ENCODE measurements at regions not wholly inside any gene's neighbourhood (a gene's known extent, or its start where the extent isn't known, plus 50 kb on each side); places are given as distances from the start of the nearest gene placed in this dataset.

DNA sequence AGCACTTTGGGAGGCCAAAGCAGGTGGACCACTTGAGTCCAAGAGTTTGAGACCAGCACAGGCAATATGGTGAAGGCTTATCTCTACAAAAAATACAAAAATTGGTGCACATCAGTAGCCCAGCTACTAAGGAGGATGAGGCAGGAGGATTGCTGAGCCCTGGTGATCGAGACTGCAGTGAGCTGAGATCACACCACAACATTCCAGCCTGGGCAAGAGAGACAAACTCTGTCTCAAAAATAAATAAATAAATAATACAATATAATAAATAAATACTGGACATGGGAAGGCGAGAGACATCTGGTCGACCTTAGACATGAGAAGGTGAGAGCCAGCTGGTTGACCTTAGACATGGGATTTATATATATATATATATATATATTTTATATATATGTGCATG, 119.8 kb upstream of the SLC38A4 start:
- Mint-ChIP-seq H3K27ac (no peak overlapping the region), H3K27me3 (no peaks in the 10 kb centered on the region), H3K4me3 (no peak overlapping the region), H3K4me1 (ENCODE audit: low read depth) (no peaks in the 10 kb centered on the region), H3K9me3 (no peaks in the 10 kb centered on the region), H3K36me3 (ENCODE audit: low read depth) (no peaks in the 10 kb centered on the region)
- Histone ChIP-seq H3K4me3 (ENCODE audit: low read length) (no peak overlapping the region), H3K27me3 (ENCODE audit: control insufficient read depth in 1 of 2, insufficient read depth in 2 of 2, low read length in 2 of 2) (no peaks in the 10 kb centered on the region), H3K4me1 (ENCODE audit: insufficient read depth, low read length) (no peaks in the 10 kb centered on the region), H3K27ac (ENCODE audit: low read depth in 1 of 2, low read length in 2 of 2) (no peak overlapping the region), H3K9me3 (ENCODE audit: control insufficient read depth in 1 of 2, insufficient read depth in 1 of 2, low read length in 2 of 2) (no peaks in the 10 kb centered on the region), H3K36me3 (ENCODE audit: insufficient read depth, low read length) (no peaks in the 10 kb centered on the region)
- TF ChIP-seq, protein P1, sequence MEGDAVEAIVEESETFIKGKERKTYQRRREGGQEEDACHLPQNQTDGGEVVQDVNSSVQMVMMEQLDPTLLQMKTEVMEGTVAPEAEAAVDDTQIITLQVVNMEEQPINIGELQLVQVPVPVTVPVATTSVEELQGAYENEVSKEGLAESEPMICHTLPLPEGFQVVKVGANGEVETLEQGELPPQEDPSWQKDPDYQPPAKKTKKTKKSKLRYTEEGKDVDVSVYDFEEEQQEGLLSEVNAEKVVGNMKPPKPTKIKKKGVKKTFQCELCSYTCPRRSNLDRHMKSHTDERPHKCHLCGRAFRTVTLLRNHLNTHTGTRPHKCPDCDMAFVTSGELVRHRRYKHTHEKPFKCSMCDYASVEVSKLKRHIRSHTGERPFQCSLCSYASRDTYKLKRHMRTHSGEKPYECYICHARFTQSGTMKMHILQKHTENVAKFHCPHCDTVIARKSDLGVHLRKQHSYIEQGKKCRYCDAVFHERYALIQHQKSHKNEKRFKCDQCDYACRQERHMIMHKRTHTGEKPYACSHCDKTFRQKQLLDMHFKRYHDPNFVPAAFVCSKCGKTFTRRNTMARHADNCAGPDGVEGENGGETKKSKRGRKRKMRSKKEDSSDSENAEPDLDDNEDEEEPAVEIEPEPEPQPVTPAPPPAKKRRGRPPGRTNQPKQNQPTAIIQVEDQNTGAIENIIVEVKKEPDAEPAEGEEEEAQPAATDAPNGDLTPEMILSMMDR (IDR thresholded peaks at IDR 0.05), result no peak
- intact Hi-C loops (cut with DNase I, micrococcal nuclease), result no loop called here
- ChIA-PET CTCF (no interaction called here), POLR2A (no interaction called here)
- ATAC-seq (ENCODE audit: poor library complexity) (no peak), DNase-seq (no peak)

DNA sequence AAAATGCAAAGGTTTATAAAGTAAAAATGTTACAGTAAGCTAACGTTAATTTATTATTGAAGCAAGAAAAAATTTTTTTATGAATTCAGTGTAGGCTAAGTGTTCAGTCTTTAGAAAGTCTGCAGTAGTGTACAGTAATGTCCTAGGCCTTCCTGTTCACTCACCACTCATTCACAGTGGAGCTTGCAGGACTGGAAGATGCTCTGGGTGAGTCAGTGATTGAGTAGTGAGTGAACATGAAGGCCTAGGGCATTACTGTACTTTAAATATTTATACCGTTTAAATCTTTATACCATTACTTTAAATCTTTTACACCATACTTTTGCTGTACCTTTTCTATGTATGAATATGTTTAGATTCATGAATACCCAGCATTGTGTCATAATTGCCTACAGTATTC, 120.3 kb upstream of the SLC38A4 start:
- peaks cover 0 to under 1% of the 10 kb centered on the region in 2 experiments for H3K27me3 ChIP-seq (ENCODE audit: control insufficient read depth in 1 of 2, insufficient read depth in 2 of 2, low read length in 2 of 2)
- ATAC-seq (ENCODE audit: poor library complexity) (no peak), DNase-seq (no peak)
- TF ChIP-seq, protein P1 (IDR thresholded peaks at IDR 0.05), result no peak
- Mint-ChIP-seq H3K4me1 (ENCODE audit: low read depth) (no peaks in the 10 kb centered on the region), H3K4me3 (no peak overlapping the region), H3K9me3 (no peaks in the 10 kb centered on the region), H3K36me3 (ENCODE audit: low read depth) (no peaks in the 10 kb centered on the region), H3K27ac (no peak overlapping the region), H3K27me3 (no peaks in the 10 kb centered on the region)
- H3K4me3 ChIP-seq (ENCODE audit: low read length), result no peak overlapping the region
- ChIA-PET CTCF (no interaction called here), POLR2A (no interaction called here)
- no peaks in the 10 kb centered on the region for H3K4me1 ChIP-seq (ENCODE audit: insufficient read depth, low read length)
- intact Hi-C loops (cut with DNase I, micrococcal nuclease), result no loop called here
- no peaks in the 10 kb centered on the region for H3K36me3 ChIP-seq (ENCODE audit: insufficient read depth, low read length)
- H3K27ac ChIP-seq (ENCODE audit: low read depth in 1 of 2, low read length in 2 of 2), result no peak overlapping the region
- H3K9me3 ChIP-seq (ENCODE audit: control insufficient read depth in 1 of 2, insufficient read depth in 1 of 2, low read length in 2 of 2), result no peaks in the 10 kb centered on the region

DNA sequence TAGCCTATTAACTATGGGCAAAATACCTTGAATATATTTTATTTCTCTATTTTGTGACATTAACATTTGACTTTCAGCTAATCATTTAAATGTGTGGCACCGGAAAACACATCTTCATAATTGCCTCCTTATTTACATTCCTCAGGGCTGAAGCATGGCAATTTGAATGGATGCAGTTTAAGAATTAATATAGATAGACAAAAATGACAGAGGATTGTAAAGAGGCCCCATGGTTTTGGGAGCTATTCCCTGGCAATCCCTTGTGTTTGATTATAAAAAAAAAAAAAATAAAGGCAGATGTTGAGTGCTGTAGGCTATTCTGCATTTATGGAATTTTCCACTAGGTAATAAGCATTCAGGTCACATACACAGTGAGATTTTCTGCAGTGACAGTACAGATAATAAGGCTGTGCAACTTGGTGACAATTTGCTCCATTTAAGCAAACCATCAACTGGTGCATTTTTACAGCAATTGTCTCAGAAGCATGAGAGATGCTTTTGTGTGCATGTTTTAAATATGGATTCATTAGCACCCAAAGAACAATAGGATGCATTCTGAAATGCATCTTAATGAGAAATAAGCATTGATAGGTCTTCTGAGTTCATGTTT, 123.2 kb upstream of the SLC38A4 start:
- Histone ChIP-seq H3K4me1 (ENCODE audit: insufficient read depth, low read length) (no peaks in the 10 kb centered on the region), H3K27ac (ENCODE audit: low read depth in 1 of 2, low read length in 2 of 2) (no peak overlapping the region), H3K9me3 (ENCODE audit: control insufficient read depth in 1 of 2, insufficient read depth in 1 of 2, low read length in 2 of 2) (no peaks in the 10 kb centered on the region), H3K36me3 (ENCODE audit: insufficient read depth, low read length) (no peaks in the 10 kb centered on the region), H3K4me3 (ENCODE audit: low read length) (no peak overlapping the region), H3K27me3 (ENCODE audit: control insufficient read depth in 1 of 2, insufficient read depth in 2 of 2, low read length in 2 of 2) (peaks cover 0 to 2% of the 10 kb centered on the region in 2 experiments)
- Mint-ChIP-seq H3K4me1 (ENCODE audit: low read depth) (no peaks in the 10 kb centered on the region), H3K36me3 (ENCODE audit: low read depth) (no peaks in the 10 kb centered on the region), H3K9me3 (no peaks in the 10 kb centered on the region), H3K27me3 (peaks cover 9% of the 10 kb centered on the region), H3K27ac (no peak overlapping the region), H3K4me3 (no peak overlapping the region)
- no peak for DNase-seq
- intact Hi-C loops (cut with DNase I, micrococcal nuclease), result no loop called here
- no peak for ATAC-seq (ENCODE audit: poor library complexity)
- ChIA-PET POLR2A (no interaction called here), CTCF (no interaction called here)
- TF ChIP-seq, protein P1 (IDR thresholded peaks at IDR 0.05), result no peak

Measured in CD4-positive, alpha-beta T cell (primary cell).